ENCODE measurements at regions not wholly inside any gene's neighbourhood (a gene's known extent, or its start where the extent isn't known, plus 50 kb on each side); places are given as distances from the start of the nearest gene placed in this dataset.
"Not testable (repeated sequence)": the region's sequence is repeated elsewhere in the genome, so short reads cannot be mapped to it uniquely, and the experiment has no call there.

DNA sequence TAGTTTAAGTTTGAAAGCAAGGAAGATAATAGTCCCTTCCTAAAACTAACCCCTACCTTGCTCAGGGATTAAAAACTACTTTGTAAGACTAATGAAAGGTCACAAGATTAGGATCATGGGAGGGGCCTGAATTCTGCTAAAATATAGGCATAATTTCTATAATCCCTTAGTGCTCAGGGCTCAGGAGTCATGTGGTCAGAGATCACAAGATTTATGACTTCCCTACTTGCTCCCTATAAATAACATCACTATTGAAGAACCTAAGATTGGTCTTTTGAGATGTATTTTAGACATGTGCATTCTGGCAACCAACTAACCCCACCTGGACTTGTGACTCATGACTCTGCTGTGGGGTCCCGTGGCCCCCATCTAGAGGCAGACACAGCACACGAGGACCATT is 81.1 kb downstream of the STMND1 start:
- DNase-seq, result no peak

DNA sequence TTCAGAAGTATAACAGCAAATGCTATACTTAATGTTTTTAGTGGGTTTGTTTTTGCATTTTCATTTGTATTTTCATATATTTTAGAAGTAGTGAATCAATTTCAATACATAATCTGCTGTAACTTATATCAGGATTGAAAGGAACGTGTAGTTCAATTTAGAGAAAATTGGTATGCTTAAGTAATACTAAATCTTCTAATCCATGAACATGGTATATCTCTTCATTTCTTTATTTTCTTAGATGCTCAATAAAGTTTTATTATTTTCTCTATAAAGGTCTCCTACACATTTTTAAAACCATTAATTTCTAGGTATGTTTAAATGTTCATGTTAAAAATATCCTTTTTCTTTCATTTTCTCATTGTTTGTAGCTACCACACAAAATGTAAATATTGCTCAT is 85.1 kb downstream of the STMND1 start:
- DNase-seq, result no peak

DNA sequence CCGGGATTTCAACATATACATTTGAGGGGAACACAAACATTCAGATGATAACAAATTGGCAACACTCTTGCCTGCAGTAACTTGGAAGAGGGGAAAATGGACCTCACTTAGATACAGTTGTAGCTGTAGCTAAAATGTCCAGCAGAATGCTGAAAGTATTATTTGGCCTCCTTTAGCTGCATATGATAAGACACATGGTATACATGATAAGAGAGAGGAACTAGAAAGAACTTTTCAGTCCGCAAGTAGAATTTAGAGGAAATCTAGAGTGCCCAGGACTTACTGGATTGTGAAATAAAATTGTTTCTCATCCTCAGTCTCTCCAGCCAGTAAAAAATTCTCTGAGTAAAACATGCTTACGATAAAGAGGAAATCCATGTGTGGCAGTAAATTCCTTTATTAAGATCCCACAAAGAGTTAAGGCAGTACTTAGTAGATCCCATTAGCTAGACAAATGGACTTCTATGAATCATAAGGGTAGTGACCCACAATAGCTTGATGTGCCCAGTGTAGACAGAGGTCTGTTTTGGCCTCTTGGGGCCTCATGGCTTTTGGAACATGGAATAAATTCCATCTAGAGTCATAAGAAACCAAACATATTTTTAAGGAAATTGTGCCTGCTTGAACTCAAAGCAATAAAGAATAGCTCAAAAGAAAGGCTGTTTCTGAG is 87.9 kb upstream of the RBM24 start:
- DNase-seq, result no peak

DNA sequence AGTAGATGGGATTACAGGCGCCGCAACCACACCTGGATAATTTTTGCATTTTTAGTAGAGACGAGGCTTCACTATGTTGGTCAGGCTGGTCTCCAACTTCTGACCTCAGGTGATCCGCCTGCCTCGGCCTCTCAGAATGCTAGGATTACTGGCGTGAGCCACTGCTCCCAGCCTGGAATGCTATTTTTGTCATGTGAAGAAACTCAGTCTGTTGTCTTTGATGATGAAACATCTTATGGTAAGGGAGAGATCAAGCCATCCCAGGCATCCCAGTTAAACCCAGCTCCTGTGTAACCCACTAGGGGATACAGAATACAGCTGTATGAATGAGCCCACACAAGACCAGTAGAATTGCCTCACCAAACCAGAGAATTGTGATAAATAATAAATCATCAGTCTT is 83.6 kb upstream of the RBM24 start:
- no peak for DNase-seq

DNA sequence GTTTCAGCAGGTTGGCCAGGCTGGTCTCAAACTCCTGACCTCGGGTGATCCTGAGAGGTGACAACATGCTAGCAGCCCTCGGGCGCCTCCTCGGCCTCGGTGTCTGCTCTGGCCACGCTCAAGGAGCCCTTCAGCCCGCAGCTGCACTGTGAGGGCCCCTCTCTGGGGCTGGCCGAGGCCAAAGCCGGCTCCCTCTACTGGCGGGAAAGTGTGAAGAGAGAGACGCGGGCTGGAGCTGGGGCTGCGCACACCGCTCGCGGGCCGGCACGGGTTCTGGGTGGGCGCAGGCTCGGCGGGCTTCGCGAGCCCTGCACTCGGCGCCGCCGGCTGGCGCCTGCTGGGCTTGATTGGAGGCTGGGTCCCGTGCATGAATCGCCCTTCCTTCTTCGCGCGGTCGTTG is 80.8 kb upstream of the RBM24 start:
- DNase-seq, result no peak

DNA sequence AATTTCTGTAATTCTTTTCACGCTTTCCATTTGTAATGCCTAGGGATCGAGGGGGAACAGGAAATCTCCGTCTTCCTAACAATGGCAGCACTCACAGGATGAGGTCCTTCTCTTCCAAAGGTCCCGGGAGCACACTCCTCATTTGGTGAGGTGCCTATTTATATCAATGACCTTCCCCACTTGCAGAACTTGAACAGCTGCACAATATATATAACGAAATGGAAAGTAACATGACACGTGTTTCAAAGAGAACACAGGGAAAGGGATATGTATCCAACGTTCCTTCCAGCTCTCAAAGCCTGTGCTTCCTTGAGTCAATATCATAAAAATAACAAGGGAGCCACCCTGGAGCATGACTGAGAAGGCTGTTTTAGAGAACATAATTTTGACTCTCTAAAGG is 78.6 kb upstream of the RBM24 start:
- DNase-seq, result peak in 1 of 3 experiments; percentile 17

DNA sequence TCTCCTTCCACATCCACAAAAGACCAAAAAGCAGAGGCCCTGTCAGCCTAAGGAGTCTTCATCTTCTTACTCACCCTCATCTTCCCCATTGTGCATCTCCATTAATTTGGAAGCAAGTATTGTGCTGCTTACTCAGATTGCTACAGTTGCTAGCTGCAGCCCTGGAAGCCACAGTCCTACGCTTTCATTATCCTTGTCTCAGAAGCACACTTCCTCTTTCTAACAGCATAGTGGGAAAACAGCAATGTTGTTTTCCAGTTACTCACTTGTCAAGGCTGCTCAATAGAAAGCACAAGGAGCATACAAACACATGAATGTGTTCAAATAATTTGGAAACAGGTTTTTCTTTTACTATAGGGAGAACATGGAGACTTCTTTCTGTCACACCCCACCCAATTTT is 76.6 kb upstream of the RBM24 start:
- DNase-seq, result no peak

DNA sequence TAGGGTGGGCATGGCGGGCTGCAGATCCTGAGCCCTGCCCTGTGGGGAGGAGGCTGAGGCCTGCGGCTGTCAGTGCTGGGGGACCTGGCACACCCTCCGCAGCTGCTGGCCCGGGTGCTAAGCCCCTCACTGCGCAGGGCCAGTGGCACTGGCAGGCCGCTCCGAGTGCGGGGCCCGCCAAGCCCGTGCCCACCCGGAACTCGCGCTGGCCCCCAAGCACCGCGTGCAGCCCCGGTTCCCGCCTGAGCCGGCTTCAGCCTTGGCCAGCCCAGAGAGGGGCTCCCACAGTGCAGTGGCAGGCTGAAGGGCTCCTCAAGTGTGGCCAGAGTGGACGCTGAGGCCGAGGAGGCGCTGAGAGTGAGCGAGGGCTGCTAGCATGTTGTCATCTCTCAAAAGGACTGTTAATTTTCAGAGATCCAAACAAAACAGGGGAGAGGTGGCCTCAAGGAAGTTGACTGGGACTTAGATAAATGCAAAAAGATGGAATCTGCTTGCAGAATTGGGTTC is 74.5 kb upstream of the RBM24 start:
- no peak for DNase-seq

DNA sequence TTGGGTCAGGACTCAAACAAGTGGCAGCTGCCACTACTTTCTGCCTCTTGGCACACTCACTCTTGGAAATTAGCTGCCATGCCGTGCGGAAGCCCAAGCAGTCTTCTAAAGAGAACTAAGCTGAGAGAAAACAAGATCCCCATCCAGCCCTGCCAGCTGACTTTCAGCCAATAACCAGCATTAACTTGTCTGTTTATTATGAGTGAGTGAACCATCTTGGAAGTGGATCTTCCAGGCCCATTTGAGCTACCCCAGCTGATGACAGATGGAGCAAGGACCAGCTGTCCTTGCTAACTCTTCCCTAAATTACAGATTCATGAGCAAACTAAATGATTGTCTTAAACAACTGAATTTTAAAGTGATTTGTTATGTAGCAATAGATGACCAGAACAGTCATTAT is 73.9 kb upstream of the RBM24 start:
- no peak for DNase-seq

DNA sequence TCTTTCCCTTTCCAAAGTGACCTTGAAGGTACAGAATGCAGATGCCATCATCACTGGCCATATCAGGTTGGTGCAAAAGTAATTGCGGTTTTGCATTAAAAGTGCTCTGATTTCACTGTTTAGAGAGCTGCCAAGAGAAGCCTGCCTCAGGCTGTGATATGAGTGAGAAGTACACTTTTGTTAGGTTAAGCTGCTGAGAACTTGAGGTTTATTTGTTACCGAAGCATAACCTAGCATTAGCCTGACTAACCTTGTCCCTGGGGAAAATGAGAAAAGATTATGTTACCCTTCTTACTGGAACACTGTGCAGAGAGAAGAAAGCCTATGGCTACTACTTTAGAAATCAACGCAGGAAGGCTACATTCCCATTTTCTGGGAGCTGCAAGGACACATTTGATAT is 70.5 kb upstream of the RBM24 start:
- no peak for DNase-seq

DNA sequence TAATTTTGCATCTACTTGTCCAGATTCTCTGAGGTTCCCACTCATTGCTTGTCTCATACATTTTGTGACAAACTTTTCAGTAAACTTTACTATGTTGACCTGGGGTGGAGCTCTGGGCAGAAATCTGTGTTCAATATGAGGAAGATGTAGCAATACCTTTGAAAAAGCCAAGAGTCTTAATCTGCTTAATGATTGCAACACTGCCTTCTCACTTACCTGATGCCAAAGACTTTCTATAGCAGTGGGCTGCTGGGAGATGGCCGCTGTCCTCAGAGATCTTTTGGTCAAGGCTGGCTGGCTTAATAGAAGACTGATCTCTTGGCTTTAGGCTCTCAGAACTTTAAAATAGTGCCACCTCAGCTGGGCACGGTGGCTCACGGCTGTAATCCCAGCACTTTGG is 70.1 kb upstream of the RBM24 start:
- DNase-seq, result no peak

DNA sequence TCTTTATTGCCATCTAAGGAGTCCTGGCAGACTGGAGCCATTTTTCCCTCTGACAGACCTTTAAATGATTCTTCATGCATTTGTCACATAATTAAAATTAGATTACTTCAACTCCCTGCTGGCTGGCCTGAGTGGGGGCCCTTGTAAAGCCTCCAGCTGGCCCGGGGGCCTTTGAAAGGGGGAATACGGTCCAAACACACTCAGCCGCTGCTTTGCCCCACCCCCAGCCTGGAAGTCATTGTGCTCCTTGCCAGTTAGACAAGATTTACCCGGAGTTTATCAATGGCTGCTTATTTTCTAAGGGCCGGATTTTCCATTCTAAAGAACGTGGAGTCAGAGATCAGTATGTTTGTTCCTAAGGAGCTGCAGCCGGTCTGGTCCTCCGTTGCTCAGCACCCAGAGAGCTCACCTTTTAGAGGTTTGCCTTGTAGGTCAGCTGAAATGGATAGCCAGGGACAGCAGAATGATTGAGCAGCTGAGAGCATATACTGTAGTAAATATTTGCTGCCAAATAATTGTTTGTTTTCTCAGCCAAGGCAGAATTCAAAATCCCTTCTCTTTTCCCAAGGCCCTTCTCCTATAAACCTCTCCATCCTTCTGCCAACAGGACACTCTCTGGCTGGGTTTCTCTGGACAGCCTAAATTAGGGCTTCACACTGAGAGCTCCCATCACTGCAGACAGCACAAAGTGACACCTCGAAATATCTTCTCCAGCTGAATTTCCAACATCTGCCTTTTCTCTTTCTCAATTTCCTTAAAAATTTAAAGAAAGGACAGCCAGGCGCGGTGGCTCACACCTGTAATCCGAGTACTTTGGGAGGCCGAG is 68.4 kb upstream of the RBM24 start:
- DNase-seq, result peak in 2 of 3 experiments; percentile 51 to 87

DNA sequence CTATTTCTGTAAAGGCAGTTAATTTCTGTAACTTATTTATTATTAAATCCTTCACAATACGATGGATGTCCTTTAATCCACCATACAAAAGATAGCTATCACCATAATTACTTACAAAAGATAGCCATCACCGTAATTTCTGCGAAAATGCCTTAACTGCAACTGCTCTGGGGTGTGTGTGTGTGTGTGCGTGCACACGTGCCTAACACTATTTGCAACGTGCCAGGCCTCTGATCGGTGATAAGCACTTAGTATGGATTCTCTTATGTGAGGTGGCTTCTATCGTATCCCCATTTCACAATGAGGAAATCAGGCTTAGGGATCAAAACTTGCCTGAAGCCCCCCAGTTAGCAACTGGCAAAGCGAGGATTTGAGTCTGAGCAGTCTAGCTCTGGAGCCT is 67.1 kb upstream of the RBM24 start:
- DNase-seq, result no peak

DNA sequence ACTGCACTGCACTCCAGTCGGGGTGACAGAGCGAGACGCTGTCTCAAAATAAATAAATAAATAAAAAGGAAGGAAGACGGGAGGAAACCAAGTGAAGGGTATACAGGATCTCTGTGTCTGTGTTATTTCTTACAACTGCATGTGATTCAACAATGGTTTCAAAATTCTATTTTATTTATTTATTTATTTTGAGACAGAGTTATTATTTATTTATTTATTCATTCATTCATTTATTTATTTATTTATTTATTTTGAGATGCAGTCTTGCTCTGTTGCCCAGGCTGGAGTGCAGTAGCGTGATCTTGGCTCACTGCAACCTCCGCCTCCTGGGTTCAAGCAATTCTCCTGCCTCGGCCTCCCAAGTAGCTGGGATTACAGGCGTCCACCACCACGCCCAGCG is 64.2 kb upstream of the RBM24 start:
- not testable (repeated sequence) for DNase-seq

DNA sequence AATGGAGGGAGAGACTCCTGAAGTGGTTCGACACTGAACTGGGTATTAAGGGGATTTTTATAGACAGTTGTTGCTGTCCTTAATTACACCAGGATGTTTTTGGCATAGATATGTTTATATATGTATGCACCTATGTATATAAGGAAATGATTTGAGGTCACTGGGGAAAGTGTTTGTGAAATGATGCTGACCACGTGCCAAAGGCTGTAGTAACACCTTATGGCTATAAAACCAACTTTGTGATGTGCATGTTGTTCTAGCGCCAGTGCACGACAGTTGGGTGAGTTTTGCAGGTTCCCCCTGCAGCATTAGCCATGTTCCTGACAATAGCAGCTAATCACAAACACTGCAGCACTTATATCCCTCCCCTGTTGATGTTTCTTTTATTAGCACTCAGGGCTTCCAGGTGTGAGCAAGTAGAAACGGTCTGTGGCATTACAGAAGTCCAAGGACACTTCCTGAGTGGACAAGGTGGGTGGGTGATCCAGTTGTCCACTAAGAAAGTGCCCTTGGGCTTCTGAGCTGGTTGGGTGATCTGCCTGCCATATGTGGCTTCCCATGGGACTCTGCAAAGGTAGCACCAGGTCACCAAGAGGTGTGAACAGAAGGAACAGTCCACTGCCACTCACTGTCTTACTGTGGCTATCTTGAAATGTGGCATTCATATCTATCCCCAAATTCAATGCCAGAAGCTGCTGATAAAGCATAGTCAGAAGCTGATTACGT is 63.0 kb upstream of the RBM24 start:
- no peak for DNase-seq

DNA sequence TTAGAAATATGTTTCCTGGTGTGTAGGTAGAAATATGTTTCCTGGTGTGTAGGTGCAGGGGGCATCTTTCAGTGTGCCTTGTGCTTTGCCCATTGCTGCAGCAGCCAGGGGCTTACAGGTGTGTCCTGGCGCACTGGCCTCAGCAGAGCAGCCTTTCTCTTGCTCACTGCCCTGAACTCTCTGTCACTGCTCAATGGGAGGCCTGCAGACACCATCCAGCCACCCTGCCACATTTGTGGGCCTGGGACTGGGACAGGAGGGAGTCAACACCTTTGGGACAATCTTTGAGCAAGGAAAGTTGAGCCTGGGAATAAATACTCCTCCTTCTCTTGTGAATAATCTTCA is 62.4 kb upstream of the RBM24 start:
- DNase-seq, result no peak

DNA sequence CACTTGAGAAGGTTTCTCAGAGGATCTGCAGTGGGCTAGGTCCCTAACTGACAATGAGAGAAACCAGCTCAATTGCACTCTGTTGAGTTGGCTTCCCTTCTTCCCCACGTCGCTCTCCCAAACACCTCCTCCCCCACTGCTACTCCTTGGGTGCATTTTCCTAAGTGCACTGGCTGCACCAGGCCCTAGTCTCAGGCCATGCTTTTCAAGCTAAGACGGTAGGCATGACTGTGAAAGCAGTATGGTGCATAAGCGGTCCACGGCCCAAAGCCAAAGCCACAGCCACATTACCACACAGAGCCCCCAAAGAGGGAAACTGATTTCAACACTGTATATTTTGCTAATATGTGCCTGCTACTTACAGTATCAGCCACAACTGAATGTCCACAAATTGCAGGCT is 62.1 kb upstream of the RBM24 start:
- DNase-seq, result no peak

DNA sequence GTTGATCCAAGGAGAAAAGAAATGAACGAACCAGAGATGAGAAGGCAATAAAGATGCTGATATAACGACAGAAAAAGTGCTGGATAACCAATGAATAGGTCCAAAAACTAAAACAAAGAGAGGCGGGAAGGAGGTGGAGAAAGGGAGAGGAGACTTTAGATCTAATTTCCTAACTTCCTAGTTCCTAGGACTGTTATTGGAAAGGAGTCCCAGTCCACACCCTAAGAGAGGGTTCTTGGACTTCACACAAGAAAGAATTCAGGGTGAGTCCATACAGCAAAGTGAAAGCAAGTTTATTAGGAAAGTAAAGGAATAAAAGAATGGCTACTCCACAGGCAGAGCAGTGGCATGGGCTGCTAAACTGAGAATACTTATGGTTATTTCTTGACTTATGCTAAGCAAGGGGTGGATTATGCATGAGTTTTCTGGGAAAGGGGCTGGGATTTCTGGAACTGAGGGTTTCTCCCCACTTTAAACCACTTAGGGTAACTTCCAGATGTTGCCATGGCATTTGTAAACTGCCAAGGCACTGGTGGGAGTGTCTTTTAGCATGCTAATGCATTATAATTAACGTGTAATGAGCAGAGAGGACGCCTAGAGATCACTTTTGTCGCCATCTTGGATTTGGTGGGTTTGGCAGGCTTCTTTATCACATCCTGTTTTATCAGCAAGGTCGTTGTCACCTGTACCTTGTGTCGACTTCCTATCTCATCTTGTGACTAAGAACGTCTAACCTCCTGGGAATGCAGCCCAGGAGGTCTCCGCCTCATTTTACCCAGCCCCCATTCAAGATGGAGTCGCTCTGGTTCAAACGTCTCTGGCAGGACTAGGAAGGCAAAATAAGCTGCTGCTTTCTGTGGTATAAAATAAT is 60.9 kb upstream of the RBM24 start:
- no peak for DNase-seq

DNA sequence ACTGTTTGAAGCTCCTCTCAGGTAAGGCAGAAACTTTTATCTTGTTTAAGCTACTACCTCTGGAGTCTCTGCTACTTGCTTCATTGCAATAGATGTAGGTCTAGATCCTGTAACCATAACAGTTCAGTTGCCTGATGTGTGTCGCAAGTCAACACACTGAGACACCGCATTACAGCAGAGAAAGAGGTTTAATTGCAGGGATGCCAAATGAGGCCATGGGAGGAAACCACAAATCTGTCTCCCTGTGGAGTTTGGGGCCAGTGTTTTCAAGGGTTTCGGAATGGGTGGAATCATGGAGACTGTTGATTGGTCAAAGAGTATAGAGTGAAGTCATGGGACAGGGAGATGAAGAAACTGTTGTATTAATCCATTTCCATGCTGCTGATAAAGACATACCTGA is 57.1 kb upstream of the RBM24 start:
- no peak for DNase-seq

DNA sequence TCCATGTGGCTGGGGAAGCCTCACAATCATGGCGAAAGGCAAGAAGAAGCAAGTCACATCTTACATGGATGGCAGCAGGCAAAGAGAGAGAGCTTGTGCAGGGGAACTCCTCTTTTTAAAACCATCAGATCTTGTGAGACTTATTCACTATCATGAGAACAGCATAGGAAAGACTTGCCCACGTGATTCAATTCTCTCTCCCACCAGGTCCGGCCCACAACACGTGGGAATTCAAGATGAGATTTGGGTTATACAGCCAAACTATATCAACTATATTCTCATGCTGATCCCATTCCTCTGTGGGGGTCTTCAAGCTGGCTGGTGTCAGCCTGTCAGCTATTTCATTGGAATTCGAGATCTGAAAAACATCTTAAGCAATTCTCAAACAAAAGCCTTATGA is 56.7 kb upstream of the RBM24 start:
- DNase-seq, result not testable (repeated sequence)

DNA sequence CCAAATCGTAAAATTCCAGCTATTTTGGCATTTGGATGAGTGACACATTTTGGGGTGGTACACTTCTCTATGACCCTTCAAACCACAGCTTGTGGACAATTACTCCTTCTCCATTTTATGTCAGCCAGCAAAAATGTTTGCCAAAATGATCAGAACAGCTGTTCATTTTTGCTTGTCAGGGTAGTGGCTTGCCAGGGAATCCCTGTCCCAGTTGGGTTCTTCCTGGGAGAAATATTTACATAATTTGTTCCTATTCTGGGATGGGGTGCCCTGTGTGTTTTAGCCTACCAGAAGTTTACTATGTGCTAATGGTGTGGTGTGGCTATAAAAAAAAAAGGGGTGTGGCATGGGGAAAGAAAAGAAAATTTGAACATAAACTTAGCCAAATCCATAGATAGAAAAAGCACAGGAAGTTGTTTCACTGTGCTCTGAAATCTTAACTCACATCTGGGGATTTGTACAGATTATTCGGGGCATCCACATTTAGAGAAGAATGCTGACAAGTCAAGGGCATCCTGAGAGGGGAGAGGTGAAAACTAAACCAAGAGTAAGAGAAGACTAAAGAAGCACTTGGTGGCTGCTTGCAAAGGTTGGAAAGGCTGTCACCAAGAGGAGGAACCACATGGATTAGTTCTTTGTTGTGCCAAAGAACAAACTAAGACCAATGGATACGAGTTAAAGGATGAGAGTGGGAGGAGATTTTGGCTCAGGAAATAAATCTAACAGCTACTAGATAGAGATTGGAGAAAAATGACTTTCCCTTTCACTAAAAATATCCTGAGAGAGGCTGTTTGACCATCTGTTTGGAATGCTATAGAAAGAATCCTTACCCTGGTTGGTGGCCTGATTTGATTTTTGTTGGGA is 55.2 kb upstream of the RBM24 start:
- DNase-seq, result no peak

DNA sequence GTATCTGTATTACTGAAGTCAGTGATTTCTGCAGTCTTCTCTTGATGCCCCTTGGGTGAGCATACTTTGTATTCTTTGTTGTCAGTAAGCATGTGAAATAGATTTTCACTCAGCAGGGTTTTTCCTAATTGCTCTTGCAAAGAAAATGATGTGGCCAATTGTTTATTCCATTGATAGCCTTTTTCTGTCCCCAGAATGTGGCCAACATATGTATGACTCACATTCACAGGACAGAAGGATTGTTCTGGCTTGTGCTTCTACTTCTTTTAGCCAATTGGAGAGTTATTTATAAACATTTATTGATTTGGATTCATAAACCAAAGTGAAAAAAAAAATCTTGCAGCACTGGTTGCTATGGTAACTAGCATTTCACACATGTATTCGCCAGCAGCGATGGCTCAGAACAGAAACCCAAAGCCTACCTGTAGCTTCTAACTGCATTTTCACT is 54.4 kb upstream of the RBM24 start:
- DNase-seq, result peak in 1 of 3 experiments; percentile 24

All from NCI-H1417 (cell line).